ENCODE measurements at regions not wholly inside any gene's neighbourhood (a gene's known extent, or its start where the extent isn't known, plus 50 kb on each side); places are given as distances from the start of the nearest gene placed in this dataset.

DNA sequence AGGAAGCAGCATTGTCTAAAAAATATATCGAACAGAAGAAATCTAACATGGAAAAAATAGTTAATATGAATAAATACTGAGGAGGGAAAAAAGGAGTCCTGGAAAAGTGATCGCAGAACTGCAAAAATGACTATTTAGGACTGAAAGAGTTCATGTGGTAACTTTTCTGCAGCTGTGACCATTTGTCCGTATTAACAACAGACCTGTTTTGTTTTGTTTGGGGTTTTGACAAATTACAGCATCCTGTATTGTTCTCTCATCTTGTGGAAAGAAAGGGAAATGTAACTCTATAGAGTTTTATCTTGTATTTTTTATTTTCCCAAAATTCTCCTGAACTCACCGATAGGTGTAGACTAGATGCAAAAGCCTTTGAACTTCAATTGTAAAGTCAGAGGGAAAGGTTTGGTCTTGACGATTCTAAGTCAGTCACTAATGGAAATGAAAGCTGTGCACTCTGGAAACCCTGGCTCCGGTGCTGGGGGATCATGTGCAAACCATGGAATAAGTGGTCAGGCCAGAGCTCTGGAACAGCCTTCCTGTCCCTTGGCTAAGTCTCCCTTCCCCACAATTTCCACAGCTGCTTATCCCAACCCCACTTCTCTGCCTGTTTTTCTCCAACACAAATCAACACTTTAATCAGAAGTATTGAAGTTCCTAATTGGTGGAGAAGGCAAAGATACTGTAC lies 51.2 kb upstream of the MARCKS start:
- DNase-seq (ENCODE audit: low spot score): no peak

Measured in activated CD4-positive, alpha-beta T cell treated with anti-CD3 and anti-CD28 coated beads, Interleukin-2, Interleukin-4, amounts not matched to agents 100 ng/mL and 50 ng/mL, durations not matched to agents 16 hours and 8 hours (primary cell).